NCI-H1105 (cell line): ENCODE measurements at regions not wholly inside any gene's neighbourhood (a gene's known extent, or its start where the extent isn't known, plus 50 kb on each side); places are given as distances from the start of the nearest gene placed in this dataset.

ENCODE experiments used
- DNase-seq: peaks from one replicate; lab custom pipeline; 2025; lab: John Stamatoyannopoulos, UW

- DNase-seq, result no peak
These were observed 353.9 kb downstream of the LMO4 start for GRCh38 chr1:87682565-87682964.

- peak; percentile 58 for DNase-seq
These were observed 354.7 kb downstream of the LMO4 start for GRCh38 chr1:87683196-87683956.

DNA sequence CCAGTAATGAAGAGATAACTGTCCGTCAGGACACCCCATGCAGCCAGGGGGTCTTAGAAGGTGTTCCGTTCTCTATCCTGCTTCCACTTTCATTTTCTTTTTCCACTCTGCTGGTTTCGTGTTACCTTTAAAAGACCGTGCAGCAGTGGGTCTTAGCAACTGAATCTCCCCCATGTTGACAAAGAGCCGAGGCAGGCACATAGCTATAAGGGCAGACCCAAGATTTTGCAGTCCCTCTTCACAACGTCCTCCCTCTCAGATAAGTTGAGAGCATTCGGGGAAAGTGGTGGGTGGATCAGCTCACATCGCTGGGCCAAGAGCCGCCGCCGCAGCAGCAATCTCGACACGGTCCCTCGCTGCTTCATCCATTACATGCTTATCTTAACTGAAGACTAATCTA, 355.5 kb downstream of the LMO4 start:
- peak; percentile 35 for DNase-seq

DNA sequence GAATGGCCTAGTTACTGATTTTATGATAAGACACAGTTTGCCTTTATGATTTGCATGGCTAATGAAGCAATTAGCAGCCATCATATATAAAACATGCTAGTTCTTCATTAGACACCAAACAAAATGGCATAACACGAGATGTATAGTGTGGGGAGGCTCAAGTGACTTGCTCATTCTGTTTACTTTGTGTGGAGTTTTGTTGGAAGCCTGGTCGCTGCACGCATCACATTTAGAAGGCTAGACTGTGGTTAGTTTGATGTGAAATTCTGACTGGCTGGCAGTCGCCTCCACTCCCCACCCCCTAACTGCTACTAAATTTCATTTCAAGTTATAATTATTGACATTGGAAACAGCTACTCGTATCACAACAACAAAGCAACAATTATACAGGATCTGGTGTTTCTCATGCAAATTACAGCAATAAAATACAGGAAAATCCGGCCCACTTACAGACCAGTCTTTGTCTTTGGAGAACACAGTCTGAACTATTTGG, 356.1 kb downstream of the LMO4 start:
- peak; percentile 76 for DNase-seq

- DNase-seq, result no peak
These were observed 356.8 kb downstream of the LMO4 start for GRCh38 chr1:87685311-87686135.

GRCh38 chr1:87686136-87686495, 357.4 kb downstream of the LMO4 start:
- DNase-seq, result no peak

GRCh38 chr1:87686671-87687070, 358.0 kb downstream of the LMO4 start:
- no peak for DNase-seq

DNA sequence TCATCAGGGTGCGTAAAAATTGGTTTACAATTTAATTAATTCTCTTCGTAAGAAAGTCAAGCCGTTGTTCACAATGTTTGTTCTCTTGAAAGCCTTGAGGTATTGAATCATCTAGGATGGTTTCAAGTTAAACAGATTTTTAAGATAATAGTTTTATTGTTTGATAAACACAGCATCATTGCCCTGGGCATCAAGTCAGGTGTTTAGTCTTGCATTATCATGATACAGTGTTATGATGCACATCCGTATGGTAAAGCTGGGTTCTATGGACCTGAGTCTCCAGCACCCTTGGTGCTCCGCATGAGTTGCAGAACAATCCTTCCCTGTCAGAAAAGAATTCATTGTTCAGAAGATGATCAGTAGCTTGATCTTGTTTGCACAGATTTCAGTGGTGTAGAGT, 359.5 kb downstream of the LMO4 start:
- no peak for DNase-seq

DNA sequence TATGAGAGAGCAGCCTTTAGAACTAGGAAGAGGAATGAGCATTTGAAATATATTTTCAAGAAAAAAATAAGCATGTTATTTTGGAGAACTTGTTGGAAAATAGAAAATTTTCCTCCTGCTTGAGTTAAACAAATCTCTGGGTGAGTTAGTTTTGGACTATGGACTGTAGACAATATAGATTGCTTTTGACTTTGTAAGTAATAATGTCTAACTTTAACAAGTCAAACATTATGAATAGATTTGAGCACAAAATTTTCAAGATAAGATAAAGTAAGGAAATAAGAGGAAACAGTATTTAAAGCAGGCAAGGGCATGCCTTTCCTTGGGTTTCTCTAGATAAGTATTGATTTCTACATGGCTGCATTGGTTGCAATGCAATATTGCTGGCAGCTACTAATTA, 360.8 kb downstream of the LMO4 start:
- DNase-seq, result no peak

- no peak for DNase-seq
These were observed 367.8 kb downstream of the LMO4 start for GRCh38 chr1:87696483-87696882.

- DNase-seq, result no peak
These were observed 373.8 kb downstream of the LMO4 start for GRCh38 chr1:87702455-87702854.

- no peak for DNase-seq
These were observed 376.6 kb downstream of the LMO4 start for GRCh38 chr1:87705233-87705632.

DNA sequence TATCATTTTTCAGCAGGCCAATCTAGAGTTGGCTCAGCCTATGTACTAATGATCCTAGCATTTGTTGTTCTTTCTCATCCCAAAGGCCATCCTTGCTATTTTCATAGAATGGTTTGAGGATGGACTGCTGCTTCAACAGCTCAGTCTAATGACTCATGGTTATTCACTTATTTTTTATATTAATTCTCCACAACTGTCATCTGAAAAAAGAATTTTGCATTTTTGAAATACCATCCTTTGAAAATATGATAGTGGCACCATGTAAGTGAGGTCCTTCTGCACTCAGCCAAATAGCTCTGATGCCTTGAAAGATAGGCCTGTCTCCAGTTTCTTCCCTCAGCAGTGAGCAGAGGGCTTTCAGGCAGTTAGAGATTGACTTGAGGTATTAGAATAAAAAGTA, 377.5 kb downstream of the LMO4 start:
- no peak for DNase-seq

GRCh38 chr1:87706779-87707228, 378.1 kb downstream of the LMO4 start:
- DNase-seq, result peak; percentile 20

GRCh38 chr1:87707411-87707810, 378.7 kb downstream of the LMO4 start:
- DNase-seq, result no peak

DNA sequence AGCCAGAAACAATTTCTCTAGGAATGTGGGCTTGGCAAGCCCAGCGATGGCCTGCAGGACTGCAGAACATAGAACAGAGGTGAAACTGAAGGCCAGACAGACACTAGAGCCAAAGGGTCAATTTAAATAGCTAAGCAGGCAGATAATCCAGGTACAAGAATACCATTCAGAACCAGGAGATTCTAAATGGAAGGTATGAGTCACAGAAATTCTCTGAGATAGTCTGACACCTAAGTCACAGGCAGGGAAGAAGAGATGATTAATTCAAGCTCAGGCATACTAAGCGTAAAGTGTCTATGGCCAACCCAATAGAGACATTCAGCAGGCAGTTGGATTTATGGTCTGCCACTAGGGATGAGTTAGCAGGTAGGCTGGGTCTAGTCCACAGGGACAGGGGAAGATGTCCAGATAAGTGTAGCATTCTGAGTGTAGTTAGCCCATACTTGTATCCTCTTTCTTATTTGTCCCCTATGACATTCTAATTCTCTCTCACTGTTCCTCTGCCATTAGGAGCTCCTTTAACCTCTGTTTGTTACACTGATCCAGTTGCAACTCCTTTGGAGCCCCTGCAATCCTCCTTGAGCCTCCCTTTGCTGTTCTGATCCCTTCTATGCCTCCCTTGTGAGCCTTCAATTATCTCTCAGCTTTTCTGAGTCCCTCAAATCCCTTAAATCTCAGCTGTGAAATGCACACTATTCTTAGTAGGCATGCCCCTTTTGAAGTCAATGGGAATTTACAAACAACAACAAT, 383.8 kb downstream of the LMO4 start:
- no peak for DNase-seq

DNA sequence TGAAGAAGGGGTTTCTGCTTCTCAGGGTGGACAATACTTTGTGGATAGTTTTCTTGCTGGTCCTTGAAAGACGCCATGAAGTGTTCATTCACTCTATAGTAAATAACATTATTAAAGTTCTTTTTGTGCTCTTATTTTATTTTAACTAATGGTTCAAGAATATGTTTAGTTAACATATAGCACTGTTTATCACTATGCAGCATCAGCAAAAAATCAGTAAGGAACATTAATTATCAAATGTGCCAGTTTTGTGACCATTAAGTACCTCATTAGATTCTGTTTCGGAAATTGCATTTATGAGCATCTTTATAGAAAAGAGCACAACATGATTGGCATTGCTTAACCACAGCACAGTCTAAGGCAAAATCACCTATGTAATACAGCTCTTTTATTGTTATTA, 385.6 kb downstream of the LMO4 start:
- no peak for DNase-seq

GRCh38 chr1:87715052-87715451, 386.4 kb downstream of the LMO4 start:
- no peak for DNase-seq

DNA sequence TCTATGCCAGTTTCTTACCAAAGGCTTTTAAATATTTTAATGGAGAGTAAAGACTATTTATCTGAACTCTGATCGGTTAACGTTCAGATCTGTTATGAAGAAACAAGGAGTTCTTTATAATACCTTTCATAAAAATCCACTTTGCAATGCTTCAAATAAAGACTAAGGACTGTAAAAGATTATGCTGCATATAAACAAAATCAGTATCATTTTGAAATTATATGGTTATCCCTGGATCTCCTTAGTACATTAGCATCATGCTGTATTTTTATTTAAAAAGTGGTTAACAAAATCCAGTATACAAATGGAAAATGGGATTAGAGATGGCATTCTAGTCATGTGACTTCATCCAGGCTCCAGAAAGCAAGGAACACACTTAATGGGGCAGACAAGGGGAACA, 386.8 kb downstream of the LMO4 start:
- no peak for DNase-seq

DNA sequence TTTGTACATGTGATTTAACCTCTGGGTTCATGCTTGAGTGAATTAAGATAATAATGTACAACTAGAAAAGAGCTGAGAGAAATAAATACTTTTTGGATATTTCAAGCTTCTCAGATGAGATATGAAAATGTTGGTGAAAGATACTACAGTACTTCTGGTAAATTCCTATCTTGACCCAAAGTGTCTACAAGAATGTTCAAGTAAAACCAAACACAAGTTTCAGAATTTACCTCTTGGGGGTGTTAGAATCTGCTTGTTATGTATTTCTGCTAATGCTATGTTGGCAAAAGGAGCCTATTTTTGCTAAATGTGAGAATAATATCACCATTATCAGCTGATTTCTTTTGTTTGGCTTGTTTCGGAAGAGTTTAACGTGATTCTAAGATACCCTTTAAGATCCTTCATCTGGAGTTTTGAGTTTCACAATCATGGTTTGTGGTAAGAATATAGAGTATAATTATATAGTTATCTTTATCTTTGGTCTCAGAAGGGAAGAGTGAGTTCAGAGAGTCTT, 388.5 kb downstream of the LMO4 start:
- no peak for DNase-seq

- DNase-seq, result peak; percentile 31
These were observed 389.7 kb downstream of the LMO4 start for GRCh38 chr1:87718241-87718950.

GRCh38 chr1:87719658-87720057, 391.0 kb downstream of the LMO4 start:
- no peak for DNase-seq
